ENCODE measurements at regions not wholly inside any gene's neighbourhood (a gene's known extent, or its start where the extent isn't known, plus 50 kb on each side); places are given as distances from the start of the nearest gene placed in this dataset.

DNA sequence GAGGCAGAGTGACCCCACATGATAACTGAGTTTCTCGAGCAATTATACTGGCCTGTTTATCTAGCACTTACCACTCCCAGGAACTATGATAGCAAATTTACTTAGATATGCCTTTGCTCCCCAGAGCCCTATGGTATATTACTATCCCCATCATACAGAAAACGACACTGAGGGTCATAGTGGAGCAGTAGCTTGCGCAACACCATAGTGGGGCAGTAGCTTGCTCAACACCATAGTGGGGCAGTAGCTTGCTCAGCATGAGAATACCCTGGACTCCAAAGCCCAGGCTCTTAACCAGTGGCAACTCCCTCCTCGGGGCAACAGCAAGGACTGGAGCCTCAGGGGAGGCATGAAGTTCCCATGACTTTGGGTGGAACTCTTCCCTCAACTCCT is 211.9 kb downstream of the NPHP4 start:
- TF ChIP-seq MAX (IDR thresholded peaks at IDR 0.05) (no peak), YY1 (IDR thresholded peaks at IDR 0.05; ENCODE audit: low read depth) (no peak), CEBPB (IDR thresholded peaks at IDR 0.05) (peak; percentile 76), TAF1 (IDR thresholded peaks at IDR 0.05; ENCODE audit: low read depth) (no peak)

GRCh38 chr1:5779608-5780323 is 212.5 kb downstream of the NPHP4 start:
- no peak for TF ChIP-seq TAF1 (IDR thresholded peaks at IDR 0.05; ENCODE audit: low read depth)
- TF ChIP-seq NFIC (IDR thresholded peaks at IDR 0.05): no peak
- no peak for TF ChIP-seq EP300 (IDR thresholded peaks at IDR 0.05; ENCODE audit: borderline replicate concordance)
- TF ChIP-seq TCF12 (IDR thresholded peaks at IDR 0.05; ENCODE audit: low read depth): no peak
- no peak for TF ChIP-seq ZBTB7A (IDR thresholded peaks at IDR 0.05; ENCODE audit: low read depth)
- no peak for TF ChIP-seq EGR1 (IDR thresholded peaks at IDR 0.05)
- no peak for TF ChIP-seq MAX (IDR thresholded peaks at IDR 0.05)
- TF ChIP-seq CREB1 (IDR thresholded peaks at IDR 0.05; ENCODE audit: low read depth): no peak
- TF ChIP-seq, protein P1, sequence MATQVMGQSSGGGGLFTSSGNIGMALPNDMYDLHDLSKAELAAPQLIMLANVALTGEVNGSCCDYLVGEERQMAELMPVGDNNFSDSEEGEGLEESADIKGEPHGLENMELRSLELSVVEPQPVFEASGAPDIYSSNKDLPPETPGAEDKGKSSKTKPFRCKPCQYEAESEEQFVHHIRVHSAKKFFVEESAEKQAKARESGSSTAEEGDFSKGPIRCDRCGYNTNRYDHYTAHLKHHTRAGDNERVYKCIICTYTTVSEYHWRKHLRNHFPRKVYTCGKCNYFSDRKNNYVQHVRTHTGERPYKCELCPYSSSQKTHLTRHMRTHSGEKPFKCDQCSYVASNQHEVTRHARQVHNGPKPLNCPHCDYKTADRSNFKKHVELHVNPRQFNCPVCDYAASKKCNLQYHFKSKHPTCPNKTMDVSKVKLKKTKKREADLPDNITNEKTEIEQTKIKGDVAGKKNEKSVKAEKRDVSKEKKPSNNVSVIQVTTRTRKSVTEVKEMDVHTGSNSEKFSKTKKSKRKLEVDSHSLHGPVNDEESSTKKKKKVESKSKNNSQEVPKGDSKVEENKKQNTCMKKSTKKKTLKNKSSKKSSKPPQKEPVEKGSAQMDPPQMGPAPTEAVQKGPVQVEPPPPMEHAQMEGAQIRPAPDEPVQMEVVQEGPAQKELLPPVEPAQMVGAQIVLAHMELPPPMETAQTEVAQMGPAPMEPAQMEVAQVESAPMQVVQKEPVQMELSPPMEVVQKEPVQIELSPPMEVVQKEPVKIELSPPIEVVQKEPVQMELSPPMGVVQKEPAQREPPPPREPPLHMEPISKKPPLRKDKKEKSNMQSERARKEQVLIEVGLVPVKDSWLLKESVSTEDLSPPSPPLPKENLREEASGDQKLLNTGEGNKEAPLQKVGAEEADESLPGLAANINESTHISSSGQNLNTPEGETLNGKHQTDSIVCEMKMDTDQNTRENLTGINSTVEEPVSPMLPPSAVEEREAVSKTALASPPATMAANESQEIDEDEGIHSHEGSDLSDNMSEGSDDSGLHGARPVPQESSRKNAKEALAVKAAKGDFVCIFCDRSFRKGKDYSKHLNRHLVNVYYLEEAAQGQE (IDR thresholded peaks at IDR 0.05; ENCODE audit: low read depth): no peak
- TF ChIP-seq USF1 (IDR thresholded peaks at IDR 0.05): no peak
- TF ChIP-seq YY1 (IDR thresholded peaks at IDR 0.05; ENCODE audit: low read depth): no peak
- no peak for TF ChIP-seq RAD21 (IDR thresholded peaks at IDR 0.05; ENCODE audit: low read depth)
- no peak for TF ChIP-seq CEBPB (IDR thresholded peaks at IDR 0.05)
- TF ChIP-seq TEAD4 (IDR thresholded peaks at IDR 0.05): no peak
- no peak for TF ChIP-seq FOXM1 (IDR thresholded peaks at IDR 0.05; ENCODE audit: borderline replicate concordance, low read depth)

- TF ChIP-seq, protein P1 (IDR thresholded peaks at IDR 0.05; ENCODE audit: low read depth): no peak
- TF ChIP-seq YY1 (IDR thresholded peaks at IDR 0.05; ENCODE audit: low read depth) (no peak), ZBTB7A (IDR thresholded peaks at IDR 0.05; ENCODE audit: low read depth) (no peak), USF1 (IDR thresholded peaks at IDR 0.05) (no peak), EP300 (IDR thresholded peaks at IDR 0.05; ENCODE audit: borderline replicate concordance) (no peak), RAD21 (IDR thresholded peaks at IDR 0.05; ENCODE audit: low read depth) (no peak), CREB1 (IDR thresholded peaks at IDR 0.05; ENCODE audit: low read depth) (no peak), EGR1 (IDR thresholded peaks at IDR 0.05) (no peak), TEAD4 (IDR thresholded peaks at IDR 0.05) (no peak), NFIC (IDR thresholded peaks at IDR 0.05) (no peak)
These were observed 216.1 kb downstream of the NPHP4 start for GRCh38 chr1:5776035-5776550.

GRCh38 chr1:5774019-5774418 is 218.2 kb downstream of the NPHP4 start:
- no peak for TF ChIP-seq MAX (IDR thresholded peaks at IDR 0.05)
- TF ChIP-seq CEBPB (IDR thresholded peaks at IDR 0.05): no peak
- TF ChIP-seq FOXM1 (IDR thresholded peaks at IDR 0.05; ENCODE audit: borderline replicate concordance, low read depth): no peak

GRCh38 chr1:5771788-5772187 is 220.4 kb downstream of the NPHP4 start:
- TF ChIP-seq CEBPB (IDR thresholded peaks at IDR 0.05) (no peak), NFIC (IDR thresholded peaks at IDR 0.05) (no peak), TAF1 (IDR thresholded peaks at IDR 0.05; ENCODE audit: low read depth) (no peak), YY1 (IDR thresholded peaks at IDR 0.05; ENCODE audit: low read depth) (no peak), TCF12 (IDR thresholded peaks at IDR 0.05; ENCODE audit: low read depth) (no peak), RAD21 (IDR thresholded peaks at IDR 0.05; ENCODE audit: low read depth) (no peak), MAX (IDR thresholded peaks at IDR 0.05) (no peak)

Measured in Ishikawa (cell line).